ENCODE measurements at regions not wholly inside any gene's neighbourhood (a gene's known extent, or its start where the extent isn't known, plus 50 kb on each side); places are given as distances from the start of the nearest gene placed in this dataset.

GRCh38 chr2:188784269-188784762 lies 189.9 kb upstream of the COL3A1 start:
- TF ChIP-seq ZFX (IDR thresholded peaks at IDR 0.05): no peak
- TF ChIP-seq, protein P1, sequence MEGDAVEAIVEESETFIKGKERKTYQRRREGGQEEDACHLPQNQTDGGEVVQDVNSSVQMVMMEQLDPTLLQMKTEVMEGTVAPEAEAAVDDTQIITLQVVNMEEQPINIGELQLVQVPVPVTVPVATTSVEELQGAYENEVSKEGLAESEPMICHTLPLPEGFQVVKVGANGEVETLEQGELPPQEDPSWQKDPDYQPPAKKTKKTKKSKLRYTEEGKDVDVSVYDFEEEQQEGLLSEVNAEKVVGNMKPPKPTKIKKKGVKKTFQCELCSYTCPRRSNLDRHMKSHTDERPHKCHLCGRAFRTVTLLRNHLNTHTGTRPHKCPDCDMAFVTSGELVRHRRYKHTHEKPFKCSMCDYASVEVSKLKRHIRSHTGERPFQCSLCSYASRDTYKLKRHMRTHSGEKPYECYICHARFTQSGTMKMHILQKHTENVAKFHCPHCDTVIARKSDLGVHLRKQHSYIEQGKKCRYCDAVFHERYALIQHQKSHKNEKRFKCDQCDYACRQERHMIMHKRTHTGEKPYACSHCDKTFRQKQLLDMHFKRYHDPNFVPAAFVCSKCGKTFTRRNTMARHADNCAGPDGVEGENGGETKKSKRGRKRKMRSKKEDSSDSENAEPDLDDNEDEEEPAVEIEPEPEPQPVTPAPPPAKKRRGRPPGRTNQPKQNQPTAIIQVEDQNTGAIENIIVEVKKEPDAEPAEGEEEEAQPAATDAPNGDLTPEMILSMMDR (conservative IDR thresholded peaks at IDR 0.05): no peak; the same call in 1 of the 2 replicates

DNA sequence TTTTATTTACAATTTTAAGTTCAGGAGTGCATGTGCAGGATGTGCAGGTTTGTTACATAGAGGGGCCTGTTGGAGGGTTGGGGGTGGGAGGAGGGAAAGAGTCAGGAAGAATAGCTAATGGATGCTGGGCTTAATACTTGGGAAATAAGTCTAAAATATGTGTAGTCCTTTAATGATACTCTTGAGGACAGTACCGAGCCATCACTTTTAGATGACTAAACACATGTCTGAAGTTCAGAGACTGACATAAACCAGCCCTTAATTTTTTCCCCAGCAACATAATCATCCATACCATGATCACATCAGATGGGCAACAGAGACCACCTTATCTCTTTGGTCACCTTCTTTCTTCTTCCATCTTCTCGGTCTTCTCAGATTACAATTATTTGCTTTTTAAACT lies 189.1 kb upstream of the COL3A1 start:
- H3K27ac ChIP-seq: no peak overlapping the region
- TF ChIP-seq ZFX (IDR thresholded peaks at IDR 0.05): no peak
- TF ChIP-seq, protein P1 (conservative IDR thresholded peaks at IDR 0.05): no peak

More at GRCh38 chr2:188784269-188784762, 189.9 kb upstream of the COL3A1 start:
- H3K27ac ChIP-seq: no peak overlapping the region

DNA sequence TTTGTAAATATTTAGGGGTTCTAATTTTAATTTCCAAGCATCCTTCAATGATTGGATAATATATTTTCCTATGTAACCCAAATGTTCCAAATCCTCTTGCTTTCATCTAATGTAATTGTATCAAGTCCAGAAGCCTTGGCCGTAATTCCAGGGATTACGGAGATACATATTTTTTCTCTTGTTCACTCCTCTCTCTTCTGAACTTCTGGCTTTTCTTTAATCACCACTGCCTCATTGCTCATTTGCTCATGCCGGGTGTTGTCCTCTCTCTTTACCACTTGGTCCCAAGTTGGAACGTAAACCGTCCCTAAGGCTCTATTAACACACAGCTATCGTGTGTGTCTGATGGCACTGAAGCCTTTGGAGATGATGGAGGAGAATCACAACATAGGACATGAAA lies 188.7 kb upstream of the COL3A1 start:
- no peak overlapping the region for H3K27ac ChIP-seq
- no peak for TF ChIP-seq ZFX (IDR thresholded peaks at IDR 0.05)
- TF ChIP-seq, protein P1 (conservative IDR thresholded peaks at IDR 0.05): no peak

GRCh38 chr2:188786368-188786841 lies 187.8 kb upstream of the COL3A1 start:
- TF ChIP-seq, protein P1 (conservative IDR thresholded peaks at IDR 0.05): no peak
- TF ChIP-seq ZFX (IDR thresholded peaks at IDR 0.05): no peak
- H3K27ac ChIP-seq: no peak overlapping the region

DNA sequence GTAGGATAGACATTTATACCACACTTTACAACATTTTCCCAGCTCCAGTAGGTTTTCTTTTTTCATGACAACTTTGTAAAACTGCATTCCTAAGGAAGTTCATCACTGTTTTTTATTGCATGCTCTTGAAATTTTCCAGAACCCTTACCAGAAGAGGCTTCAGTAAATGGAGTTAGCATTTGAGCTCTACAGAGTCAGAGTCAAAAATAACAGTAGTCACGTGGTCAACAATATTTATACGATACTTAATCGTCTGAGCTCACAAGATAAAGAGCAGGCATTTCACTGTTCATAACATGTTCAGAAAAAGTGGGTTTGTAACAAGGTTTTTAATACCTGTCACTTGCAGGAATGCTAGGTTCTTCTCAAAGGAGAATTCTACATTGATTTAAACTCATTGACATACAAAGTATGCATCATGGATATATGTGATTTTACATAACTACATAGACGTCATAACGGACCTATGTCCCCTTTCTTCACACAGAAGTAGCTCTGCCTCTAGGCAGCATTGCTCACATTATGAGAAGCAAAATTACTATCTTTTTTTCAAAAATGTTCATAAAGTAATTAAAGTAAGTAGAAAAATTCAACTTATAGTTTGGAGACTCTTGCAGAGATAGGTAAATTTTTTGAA lies 187.0 kb upstream of the COL3A1 start:
- H3K27ac ChIP-seq: no peak overlapping the region
- TF ChIP-seq ZFX (IDR thresholded peaks at IDR 0.05): no peak
- TF ChIP-seq, protein P1 (conservative IDR thresholded peaks at IDR 0.05): no peak

DNA sequence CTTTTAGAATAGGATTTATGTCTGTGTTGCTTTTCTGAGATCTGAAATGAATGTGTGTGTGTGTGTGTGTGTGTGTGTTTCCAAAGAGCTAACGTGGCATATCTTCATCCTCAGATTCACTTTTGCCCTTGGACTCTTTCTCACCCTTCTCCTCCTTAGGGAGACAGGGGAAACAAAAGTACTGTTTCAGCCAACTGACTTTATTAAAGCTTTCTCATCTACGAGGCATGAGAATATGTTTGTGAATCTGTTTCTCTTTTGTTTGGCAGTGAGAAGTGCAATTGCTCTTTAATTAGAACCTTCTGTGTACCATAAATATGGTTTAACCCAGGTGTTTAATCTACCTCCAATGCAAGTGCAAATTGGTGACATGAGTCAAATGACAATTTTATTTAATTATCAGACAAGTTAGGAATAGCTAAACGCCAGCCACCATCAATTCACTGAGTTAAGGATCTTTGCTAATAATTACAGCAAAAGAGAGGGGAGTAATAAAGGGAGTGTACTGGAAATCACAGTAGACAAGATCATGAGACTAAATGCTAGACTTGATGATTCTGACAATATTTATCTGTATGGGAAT lies 186.4 kb upstream of the COL3A1 start:
- no peak overlapping the region for H3K27ac ChIP-seq

GRCh38 chr2:188788621-188789020 lies 185.6 kb upstream of the COL3A1 start:
- H3K27ac ChIP-seq: no peak overlapping the region
- TF ChIP-seq, protein P1 (conservative IDR thresholded peaks at IDR 0.05): no peak
- no peak for TF ChIP-seq ZFX (IDR thresholded peaks at IDR 0.05)

More for the DNA sequence above, 186.4 kb upstream of the COL3A1 start:
- TF ChIP-seq, protein P1 (conservative IDR thresholded peaks at IDR 0.05): no peak
- TF ChIP-seq ZFX (IDR thresholded peaks at IDR 0.05): no peak

Data from C4-2B (cell line).